ENCODE measurements at regions not wholly inside any gene's neighbourhood (a gene's known extent, or its start where the extent isn't known, plus 50 kb on each side); places are given as distances from the start of the nearest gene placed in this dataset.
"Not testable (repeated sequence)": the region's sequence is repeated elsewhere in the genome, so short reads cannot be mapped to it uniquely, and the experiment has no call there.

DNA sequence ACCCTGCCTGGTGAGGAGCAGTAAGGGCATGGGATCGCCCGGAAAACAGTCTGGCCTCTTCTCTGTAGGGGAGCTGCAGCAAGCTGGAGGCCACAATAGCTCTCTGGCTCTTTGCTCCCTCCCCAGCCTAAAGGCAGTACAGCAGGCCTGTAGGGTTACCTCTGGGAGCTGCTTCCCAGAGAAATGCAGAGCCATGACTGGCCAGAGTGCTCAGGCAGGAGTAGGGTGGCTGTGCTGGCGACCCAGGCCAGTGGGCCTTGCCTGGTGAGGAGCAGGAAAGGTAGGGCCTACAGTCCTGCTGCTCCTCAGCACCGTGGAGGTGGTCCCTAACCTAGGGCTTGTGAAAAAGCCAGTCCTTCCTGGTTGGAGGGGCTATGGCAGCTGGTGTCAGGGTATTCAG lies 129.9 kb upstream of the CHD6 start:
- intact Hi-C loops (cut with DNase I) = no loop called here
- Histone ChIP-seq H3K36me3 (ENCODE audit: control insufficient read depth in 1 of 2, insufficient read depth in 2 of 2, low read length in 1 of 2) (no peaks in the 10 kb centered on the region), H3K27me3 (ENCODE audit: control insufficient read depth in 1 of 2, insufficient read depth in 2 of 2, low read length in 1 of 2) (no peaks in the 10 kb centered on the region), H3K9me3 (ENCODE audit: control insufficient read depth, low read length) (peaks cover 2% of the 10 kb centered on the region), H3K27ac (ENCODE audit: low read depth in 1 of 2, low read length in 2 of 2) (no peak overlapping the region), H3K4me3 (ENCODE audit: low read length in 2 of 2) (no peak overlapping the region), H3K4me1 (ENCODE audit: control insufficient read depth in 1 of 2, insufficient read depth in 2 of 2, low read length in 2 of 2) (no peaks in the 10 kb centered on the region)
- DNase-seq = no peak
- 73 to 84% methylated on average over 4 of the region's 4 CpGs for WGBS, 2 donors
- no peak for ATAC-seq (ENCODE audit: low FRiP score)

DNA sequence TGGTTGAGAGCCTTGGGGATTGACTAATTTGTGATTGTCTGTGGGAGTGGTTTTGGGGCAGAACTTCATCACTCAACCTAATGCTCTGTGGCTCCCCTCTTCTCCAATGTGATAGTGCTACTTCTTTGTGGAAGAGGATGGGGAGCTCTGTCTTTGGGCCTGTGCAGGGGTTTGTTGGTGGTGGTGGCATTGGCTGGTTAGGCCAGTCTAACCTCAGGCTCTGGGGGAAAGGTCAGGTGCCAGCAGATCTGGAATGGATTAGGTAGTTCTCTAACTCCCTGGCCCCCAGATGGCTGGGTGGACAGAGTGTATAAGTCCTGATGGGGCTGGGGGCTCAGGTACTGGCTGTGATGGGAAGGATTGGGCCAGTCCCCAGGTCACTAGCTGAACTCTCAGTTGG lies 129.0 kb upstream of the CHD6 start:
- Histone ChIP-seq H3K27me3 (ENCODE audit: control insufficient read depth in 1 of 2, insufficient read depth in 2 of 2, low read length in 1 of 2) (no peaks in the 10 kb centered on the region), H3K27ac (ENCODE audit: low read depth in 1 of 2, low read length in 2 of 2) (no peak overlapping the region), H3K9me3 (ENCODE audit: control insufficient read depth, low read length) (peaks cover 2% of the 10 kb centered on the region), H3K4me1 (ENCODE audit: control insufficient read depth in 1 of 2, insufficient read depth in 2 of 2, low read length in 2 of 2) (no peaks in the 10 kb centered on the region), H3K36me3 (ENCODE audit: control insufficient read depth in 1 of 2, insufficient read depth in 2 of 2, low read length in 1 of 2) (no peaks in the 10 kb centered on the region), H3K4me3 (ENCODE audit: low read length in 2 of 2) (no peak overlapping the region)
- DNase-seq = no peak
- ATAC-seq (ENCODE audit: low FRiP score) = no peak
- intact Hi-C loops (cut with DNase I) = no loop called here

DNA sequence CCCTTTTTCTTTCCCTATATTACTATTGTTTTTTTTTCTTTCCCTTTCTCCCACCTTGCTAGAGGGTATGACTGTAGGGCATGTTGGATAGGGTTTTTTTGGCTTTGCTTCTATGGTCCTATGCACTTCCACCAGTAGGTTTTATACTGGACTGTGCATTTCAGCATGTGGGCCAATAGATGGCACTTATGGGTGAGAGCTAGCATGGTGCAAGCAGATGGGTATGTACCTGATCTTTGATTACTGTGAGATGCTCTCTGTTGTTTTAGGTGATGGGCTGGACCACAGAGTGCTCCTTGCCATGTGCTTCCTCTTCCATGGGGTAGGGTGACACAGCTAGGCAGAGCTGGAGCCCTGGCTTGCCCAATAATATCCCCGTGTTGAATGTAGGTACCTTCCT lies 128.5 kb upstream of the CHD6 start:
- no peaks in the 10 kb centered on the region for H3K36me3 ChIP-seq (ENCODE audit: control insufficient read depth in 1 of 2, insufficient read depth in 2 of 2, low read length in 1 of 2)
- intact Hi-C loops (cut with DNase I) = no loop called here
- ATAC-seq (ENCODE audit: low FRiP score) = no peak
- no peak for DNase-seq
- H3K4me1 ChIP-seq (ENCODE audit: control insufficient read depth in 1 of 2, insufficient read depth in 2 of 2, low read length in 2 of 2) = no peaks in the 10 kb centered on the region
- peaks cover 2% of the 10 kb centered on the region for H3K9me3 ChIP-seq (ENCODE audit: control insufficient read depth, low read length)
- WGBS, 2 donors = 84 to 90% methylated on average over 1 of the region's 1 CpG
- H3K27me3 ChIP-seq (ENCODE audit: control insufficient read depth in 1 of 2, insufficient read depth in 2 of 2, low read length in 1 of 2) = no peaks in the 10 kb centered on the region
- H3K4me3 ChIP-seq (ENCODE audit: low read length in 2 of 2) = no peak overlapping the region
- H3K27ac ChIP-seq (ENCODE audit: low read depth in 1 of 2, low read length in 2 of 2) = no peak overlapping the region

DNA sequence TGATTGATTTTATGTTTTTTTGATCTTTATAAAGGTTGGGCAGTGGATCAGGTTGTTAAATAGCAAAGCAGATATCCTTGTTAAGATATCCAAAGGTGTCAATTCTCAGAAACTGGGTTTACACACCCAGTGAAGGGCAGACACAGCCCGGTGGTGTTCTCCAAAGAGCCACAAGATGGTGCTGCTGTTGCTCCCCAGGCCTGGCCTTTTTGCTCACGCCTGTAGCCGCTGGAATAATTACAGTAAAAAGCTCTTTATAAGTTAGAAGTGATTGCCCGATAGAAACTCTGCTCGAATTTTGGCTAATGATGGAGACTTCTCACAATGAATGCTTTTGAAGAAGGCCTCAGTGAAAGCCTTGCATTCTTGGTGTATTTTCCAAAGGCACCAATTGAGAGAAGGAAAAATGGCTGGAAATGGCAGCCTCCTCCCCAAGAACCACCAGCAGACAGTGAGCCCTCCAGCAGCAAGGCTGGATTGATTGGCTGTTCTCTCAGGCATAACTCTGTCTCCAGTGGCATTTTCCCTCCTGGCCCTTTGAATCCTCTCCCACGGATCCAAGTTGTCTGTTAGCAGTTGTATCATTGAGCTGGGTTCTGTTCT lies 120.5 kb upstream of the CHD6 start:
- WGBS, 2 donors = 10 to 11% methylated on average over 6 of the region's 6 CpGs
- Histone ChIP-seq H3K9me3 (ENCODE audit: control insufficient read depth, low read length) (no peaks in the 10 kb centered on the region), H3K27me3 (ENCODE audit: control insufficient read depth in 1 of 2, insufficient read depth in 2 of 2, low read length in 1 of 2) (no peaks in the 10 kb centered on the region), H3K36me3 (ENCODE audit: control insufficient read depth in 1 of 2, insufficient read depth in 2 of 2, low read length in 1 of 2) (no peaks in the 10 kb centered on the region), H3K4me3 (ENCODE audit: low read length in 2 of 2) (no peak overlapping the region), H3K4me1 (ENCODE audit: control insufficient read depth in 1 of 2, insufficient read depth in 2 of 2, low read length in 2 of 2) (no peaks in the 10 kb centered on the region), H3K27ac (ENCODE audit: low read depth in 1 of 2, low read length in 2 of 2) (no peak overlapping the region)
- DNase-seq (no peak), ATAC-seq (ENCODE audit: low FRiP score) (peak; percentile 73)
- intact Hi-C loops (cut with DNase I) = loop anchor here in 1 of 2 donors (5.0 kb wide), 1 partner anchor 1449 kb away; the partner anchor contains the start of gene PTPRT

DNA sequence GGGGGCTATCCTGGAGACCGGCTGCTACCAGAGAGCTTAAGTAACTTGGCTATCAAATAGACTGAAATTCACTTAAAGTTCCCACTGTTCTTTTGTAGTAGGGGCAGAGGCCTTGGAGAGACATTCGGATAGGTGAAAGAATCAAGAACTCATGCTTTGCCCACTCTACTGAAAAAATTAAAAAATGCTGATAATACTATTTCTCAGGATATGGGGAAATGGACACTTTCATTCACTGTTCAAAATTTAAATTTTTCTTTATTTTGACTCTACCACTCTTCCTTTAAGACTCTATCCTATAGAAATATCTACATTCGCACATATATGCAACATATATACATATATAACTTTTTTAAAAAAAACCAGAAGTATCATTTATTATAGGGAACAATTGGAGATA lies 117.8 kb upstream of the CHD6 start:
- WGBS, 2 donors = 93 to 94% methylated on average over 3 of the region's 3 CpGs
- intact Hi-C loops (cut with DNase I) = loop anchor here in 1 of 2 donors (5.0 kb wide), 1 partner anchor 1451 kb away; the partner anchor contains the start of gene PTPRT

DNA sequence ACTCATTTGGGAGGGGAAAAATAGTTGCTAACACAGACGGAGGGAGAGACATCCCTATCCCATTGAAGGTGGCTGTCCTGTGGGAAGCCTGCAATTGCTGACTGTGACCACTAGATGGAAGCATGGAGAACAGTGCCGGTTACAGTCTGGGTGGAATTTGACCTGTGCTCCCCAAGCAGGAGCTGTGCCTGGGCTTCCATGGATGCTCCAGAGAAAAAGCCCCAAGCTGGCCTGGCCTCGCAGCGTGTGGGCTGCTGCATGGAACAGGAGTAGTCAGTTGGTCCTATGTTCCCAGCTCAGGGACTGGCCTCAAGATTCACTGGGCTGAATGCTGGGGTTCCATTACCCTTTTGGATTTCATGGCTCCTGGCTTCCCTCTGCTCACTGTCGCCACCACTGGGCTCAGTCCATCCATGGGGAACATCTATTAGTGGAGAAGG lies 116.3 kb upstream of the CHD6 start:
- 43 to 45% methylated on average over 5 of the region's 5 CpGs for WGBS, 2 donors
- H3K27me3 ChIP-seq (ENCODE audit: control insufficient read depth in 1 of 2, insufficient read depth in 2 of 2, low read length in 1 of 2) = no peaks in the 10 kb centered on the region
- no peaks in the 10 kb centered on the region for H3K9me3 ChIP-seq (ENCODE audit: control insufficient read depth, low read length)
- ATAC-seq (ENCODE audit: low FRiP score) (peak; percentile 73), DNase-seq (no peak)
- H3K4me1 ChIP-seq (ENCODE audit: control insufficient read depth in 1 of 2, insufficient read depth in 2 of 2, low read length in 2 of 2) = no peaks in the 10 kb centered on the region
- H3K4me3 ChIP-seq (ENCODE audit: low read length in 2 of 2) = no peak overlapping the region
- intact Hi-C loops (cut with DNase I) = no loop called here
- H3K36me3 ChIP-seq (ENCODE audit: control insufficient read depth in 1 of 2, insufficient read depth in 2 of 2, low read length in 1 of 2) = no peaks in the 10 kb centered on the region
- H3K27ac ChIP-seq (ENCODE audit: low read depth in 1 of 2, low read length in 2 of 2) = no peak overlapping the region

More for the DNA sequence above, 117.8 kb upstream of the CHD6 start:
- H3K4me1 ChIP-seq (ENCODE audit: control insufficient read depth in 1 of 2, insufficient read depth in 2 of 2, low read length in 2 of 2) = no peaks in the 10 kb centered on the region
- no peaks in the 10 kb centered on the region for H3K27me3 ChIP-seq (ENCODE audit: control insufficient read depth in 1 of 2, insufficient read depth in 2 of 2, low read length in 1 of 2)
- no peaks in the 10 kb centered on the region for H3K36me3 ChIP-seq (ENCODE audit: control insufficient read depth in 1 of 2, insufficient read depth in 2 of 2, low read length in 1 of 2)
- ATAC-seq (ENCODE audit: low FRiP score) = no peak
- no peak overlapping the region for H3K27ac ChIP-seq (ENCODE audit: low read depth in 1 of 2, low read length in 2 of 2)
- H3K9me3 ChIP-seq (ENCODE audit: control insufficient read depth, low read length) = no peaks in the 10 kb centered on the region
- no peak overlapping the region for H3K4me3 ChIP-seq (ENCODE audit: low read length in 2 of 2)
- no peak for DNase-seq

DNA sequence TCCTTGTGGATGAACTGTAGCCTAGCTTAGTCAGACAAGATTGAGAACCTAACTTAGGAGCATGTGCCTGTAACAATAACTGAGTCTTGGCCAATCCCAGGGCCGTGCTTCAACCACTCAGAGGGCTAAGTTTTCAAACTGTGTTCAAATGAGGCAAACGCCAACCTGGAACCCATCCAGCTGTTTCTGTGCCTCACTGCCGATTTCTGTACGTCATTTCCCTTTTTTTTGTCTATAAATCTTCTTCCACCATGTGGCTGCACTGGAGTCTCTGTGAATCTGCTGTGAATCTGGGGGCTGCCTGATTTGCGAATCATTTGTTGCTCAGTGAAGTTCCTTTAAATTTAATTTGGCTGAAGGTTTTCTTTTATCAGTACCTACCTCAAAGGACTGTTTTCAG lies 115.0 kb upstream of the CHD6 start:
- H3K4me1 ChIP-seq (ENCODE audit: control insufficient read depth in 1 of 2, insufficient read depth in 2 of 2, low read length in 2 of 2) = no peaks in the 10 kb centered on the region
- no peak overlapping the region for H3K4me3 ChIP-seq (ENCODE audit: low read length in 2 of 2)
- no peak for DNase-seq
- no peaks in the 10 kb centered on the region for H3K9me3 ChIP-seq (ENCODE audit: control insufficient read depth, low read length)
- no peaks in the 10 kb centered on the region for H3K27me3 ChIP-seq (ENCODE audit: control insufficient read depth in 1 of 2, insufficient read depth in 2 of 2, low read length in 1 of 2)
- 24 to 33% methylated on average over 5 of the region's 5 CpGs for whole genome bisulfite sequencing, 2 donors
- intact Hi-C loops (cut with DNase I) = no loop called here
- H3K27ac ChIP-seq (ENCODE audit: low read depth in 1 of 2, low read length in 2 of 2) = no peak overlapping the region
- ATAC-seq (ENCODE audit: low FRiP score) = no peak
- no peaks in the 10 kb centered on the region for H3K36me3 ChIP-seq (ENCODE audit: control insufficient read depth in 1 of 2, insufficient read depth in 2 of 2, low read length in 1 of 2)

DNA sequence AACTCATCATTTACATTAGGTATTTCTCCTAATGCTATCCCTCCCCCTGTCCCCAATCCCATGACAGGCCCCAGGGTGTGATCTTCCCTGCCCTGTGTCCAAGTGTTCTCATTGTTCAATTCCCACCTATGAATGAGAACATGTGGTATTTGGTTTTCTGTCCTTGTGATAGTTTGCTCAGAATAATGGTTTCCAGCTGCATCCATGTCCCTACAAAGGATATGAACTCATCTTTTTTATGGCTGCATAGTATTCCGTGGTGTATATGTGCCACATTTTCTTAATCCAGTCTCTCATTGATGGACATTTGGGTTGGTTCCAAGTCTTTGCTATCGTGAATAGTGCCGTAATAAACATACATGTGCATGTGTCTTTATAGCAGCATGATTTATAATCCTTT lies 113.0 kb upstream of the CHD6 start:
- H3K27me3 ChIP-seq (ENCODE audit: control insufficient read depth in 1 of 2, insufficient read depth in 2 of 2, low read length in 1 of 2); H3K9me3 ChIP-seq (ENCODE audit: control insufficient read depth, low read length); H3K4me1 ChIP-seq (ENCODE audit: control insufficient read depth in 1 of 2, insufficient read depth in 2 of 2, low read length in 2 of 2); H3K27ac ChIP-seq (ENCODE audit: low read depth in 1 of 2, low read length in 2 of 2); ATAC-seq (ENCODE audit: low FRiP score); intact Hi-C loops (cut with DNase I); DNase-seq; H3K36me3 ChIP-seq (ENCODE audit: control insufficient read depth in 1 of 2, insufficient read depth in 2 of 2, low read length in 1 of 2); H3K4me3 ChIP-seq (ENCODE audit: low read length in 2 of 2): not testable (repeated sequence)
- 83 to 89% methylated on average over 3 of the region's 3 CpGs for WGBS, 2 donors

DNA sequence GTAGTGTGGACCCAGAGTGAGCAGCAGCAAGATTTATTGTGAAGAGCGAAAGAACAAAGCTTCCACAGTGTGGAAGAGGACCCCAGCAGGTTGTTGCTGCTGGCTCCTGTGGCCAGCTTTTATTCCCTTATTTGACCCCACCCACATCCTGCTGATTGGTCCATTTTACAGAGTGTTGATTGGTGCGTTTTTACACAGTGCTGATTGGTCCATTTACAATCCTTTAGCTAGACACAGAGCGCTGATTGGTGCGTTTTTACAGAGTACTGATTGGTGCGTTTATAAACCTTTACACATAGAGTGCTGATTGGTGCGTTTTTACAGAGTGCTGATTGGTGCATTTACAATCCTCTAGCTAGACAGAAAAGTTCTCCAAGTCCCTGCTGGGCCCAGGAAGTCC lies 109.5 kb upstream of the CHD6 start:
- H3K27ac ChIP-seq (ENCODE audit: low read depth in 1 of 2, low read length in 2 of 2); H3K27me3 ChIP-seq (ENCODE audit: control insufficient read depth in 1 of 2, insufficient read depth in 2 of 2, low read length in 1 of 2); intact Hi-C loops (cut with DNase I); H3K36me3 ChIP-seq (ENCODE audit: control insufficient read depth in 1 of 2, insufficient read depth in 2 of 2, low read length in 1 of 2); DNase-seq; H3K4me3 ChIP-seq (ENCODE audit: low read length in 2 of 2); H3K4me1 ChIP-seq (ENCODE audit: control insufficient read depth in 1 of 2, insufficient read depth in 2 of 2, low read length in 2 of 2); H3K9me3 ChIP-seq (ENCODE audit: control insufficient read depth, low read length); ATAC-seq (ENCODE audit: low FRiP score): not testable (repeated sequence)
- 88 to 90% methylated on average over 6 of the region's 6 CpGs for WGBS, 2 donors

All from aorta (tissue), 5 donors.